ENCODE measurements at regions not wholly inside any gene's neighbourhood (a gene's known extent, or its start where the extent isn't known, plus 50 kb on each side); places are given as distances from the start of the nearest gene placed in this dataset.

DNA sequence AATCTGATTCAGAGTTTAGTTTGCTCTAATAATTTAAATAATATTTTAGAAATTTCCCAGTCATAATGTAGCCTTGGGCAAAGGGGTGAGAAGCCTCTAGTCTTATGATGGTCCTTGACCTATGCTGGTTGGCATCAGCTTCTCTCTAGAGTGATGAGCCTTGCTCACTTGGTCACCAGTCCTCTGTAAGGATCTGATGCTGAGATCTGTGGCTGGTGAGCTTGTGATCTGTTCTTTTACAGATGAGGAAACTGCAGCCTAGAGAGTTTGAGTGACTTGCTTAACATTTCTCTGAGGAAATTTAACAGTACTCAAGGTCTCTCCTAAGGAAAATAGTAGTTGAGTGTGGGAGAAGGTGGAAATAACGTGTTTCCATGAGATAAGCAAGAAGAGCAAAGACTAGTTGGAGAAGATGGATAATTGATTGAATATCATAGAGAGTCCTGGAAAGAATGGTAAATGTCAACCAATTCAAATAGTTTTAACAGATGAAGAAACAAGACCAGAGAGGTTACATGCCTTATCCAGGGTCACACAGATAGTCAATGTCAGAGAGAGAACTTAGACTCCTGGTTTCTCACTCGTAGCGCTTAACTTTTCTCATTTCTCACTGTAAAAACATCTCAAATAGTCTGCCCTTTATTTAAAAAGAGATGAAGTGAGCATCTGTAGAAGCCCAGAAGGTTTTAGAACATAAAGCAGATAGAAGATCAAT is 89.7 kb upstream of the ETV6 start:
- TF ChIP-seq GABPA (tag; conservative IDR thresholded peaks at IDR 0.05; ENCODE audit: low read depth) (no peak), ARHGAP35 (IDR thresholded peaks at IDR 0.05; ENCODE audit: partially characterized antibody) (no peak), SPI1 (IDR thresholded peaks at IDR 0.05; ENCODE audit: borderline replicate concordance, low read depth, low read length) (no peak), POLR2A (conservative IDR thresholded peaks at IDR 0.05) (no peak), ZNF354B (CRISPR knock-in tag; IDR thresholded peaks at IDR 0.05) (no peak), EP300 (IDR thresholded peaks at IDR 0.05; ENCODE audit: low read length) (no peak), NR2C2 (CRISPR knock-in tag; IDR thresholded peaks at IDR 0.05) (no peak), NR2C2 (tag; IDR thresholded peaks at IDR 0.05) (no peak)
- TF ChIP-seq, protein P1, sequence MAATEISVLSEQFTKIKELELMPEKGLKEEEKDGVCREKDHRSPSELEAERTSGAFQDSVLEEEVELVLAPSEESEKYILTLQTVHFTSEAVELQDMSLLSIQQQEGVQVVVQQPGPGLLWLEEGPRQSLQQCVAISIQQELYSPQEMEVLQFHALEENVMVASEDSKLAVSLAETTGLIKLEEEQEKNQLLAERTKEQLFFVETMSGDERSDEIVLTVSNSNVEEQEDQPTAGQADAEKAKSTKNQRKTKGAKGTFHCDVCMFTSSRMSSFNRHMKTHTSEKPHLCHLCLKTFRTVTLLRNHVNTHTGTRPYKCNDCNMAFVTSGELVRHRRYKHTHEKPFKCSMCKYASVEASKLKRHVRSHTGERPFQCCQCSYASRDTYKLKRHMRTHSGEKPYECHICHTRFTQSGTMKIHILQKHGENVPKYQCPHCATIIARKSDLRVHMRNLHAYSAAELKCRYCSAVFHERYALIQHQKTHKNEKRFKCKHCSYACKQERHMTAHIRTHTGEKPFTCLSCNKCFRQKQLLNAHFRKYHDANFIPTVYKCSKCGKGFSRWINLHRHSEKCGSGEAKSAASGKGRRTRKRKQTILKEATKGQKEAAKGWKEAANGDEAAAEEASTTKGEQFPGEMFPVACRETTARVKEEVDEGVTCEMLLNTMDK (IDR thresholded peaks at IDR 0.05; ENCODE audit: borderline replicate concordance, insufficient read depth, low read depth, low read length, poor library complexity, severe bottlenecking): no peak
- TF ChIP-seq, protein P2, sequence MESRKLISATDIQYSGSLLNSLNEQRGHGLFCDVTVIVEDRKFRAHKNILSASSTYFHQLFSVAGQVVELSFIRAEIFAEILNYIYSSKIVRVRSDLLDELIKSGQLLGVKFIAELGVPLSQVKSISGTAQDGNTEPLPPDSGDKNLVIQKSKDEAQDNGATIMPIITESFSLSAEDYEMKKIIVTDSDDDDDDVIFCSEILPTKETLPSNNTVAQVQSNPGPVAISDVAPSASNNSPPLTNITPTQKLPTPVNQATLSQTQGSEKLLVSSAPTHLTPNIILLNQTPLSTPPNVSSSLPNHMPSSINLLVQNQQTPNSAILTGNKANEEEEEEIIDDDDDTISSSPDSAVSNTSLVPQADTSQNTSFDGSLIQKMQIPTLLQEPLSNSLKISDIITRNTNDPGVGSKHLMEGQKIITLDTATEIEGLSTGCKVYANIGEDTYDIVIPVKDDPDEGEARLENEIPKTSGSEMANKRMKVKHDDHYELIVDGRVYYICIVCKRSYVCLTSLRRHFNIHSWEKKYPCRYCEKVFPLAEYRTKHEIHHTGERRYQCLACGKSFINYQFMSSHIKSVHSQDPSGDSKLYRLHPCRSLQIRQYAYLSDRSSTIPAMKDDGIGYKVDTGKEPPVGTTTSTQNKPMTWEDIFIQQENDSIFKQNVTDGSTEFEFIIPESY (CRISPR knock-in tag; IDR thresholded peaks at IDR 0.05): no peak
- TF ChIP-seq, protein P3, sequence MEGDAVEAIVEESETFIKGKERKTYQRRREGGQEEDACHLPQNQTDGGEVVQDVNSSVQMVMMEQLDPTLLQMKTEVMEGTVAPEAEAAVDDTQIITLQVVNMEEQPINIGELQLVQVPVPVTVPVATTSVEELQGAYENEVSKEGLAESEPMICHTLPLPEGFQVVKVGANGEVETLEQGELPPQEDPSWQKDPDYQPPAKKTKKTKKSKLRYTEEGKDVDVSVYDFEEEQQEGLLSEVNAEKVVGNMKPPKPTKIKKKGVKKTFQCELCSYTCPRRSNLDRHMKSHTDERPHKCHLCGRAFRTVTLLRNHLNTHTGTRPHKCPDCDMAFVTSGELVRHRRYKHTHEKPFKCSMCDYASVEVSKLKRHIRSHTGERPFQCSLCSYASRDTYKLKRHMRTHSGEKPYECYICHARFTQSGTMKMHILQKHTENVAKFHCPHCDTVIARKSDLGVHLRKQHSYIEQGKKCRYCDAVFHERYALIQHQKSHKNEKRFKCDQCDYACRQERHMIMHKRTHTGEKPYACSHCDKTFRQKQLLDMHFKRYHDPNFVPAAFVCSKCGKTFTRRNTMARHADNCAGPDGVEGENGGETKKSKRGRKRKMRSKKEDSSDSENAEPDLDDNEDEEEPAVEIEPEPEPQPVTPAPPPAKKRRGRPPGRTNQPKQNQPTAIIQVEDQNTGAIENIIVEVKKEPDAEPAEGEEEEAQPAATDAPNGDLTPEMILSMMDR (IDR thresholded peaks at IDR 0.05 in 2 of 3, conservative IDR thresholded peaks at IDR 0.05 in 1 of 3; ENCODE audit: insufficient read depth in 2 of 3, low read depth in 1 of 3, low read length in 3 of 3): no peak
- TF ChIP-seq, protein P4, sequence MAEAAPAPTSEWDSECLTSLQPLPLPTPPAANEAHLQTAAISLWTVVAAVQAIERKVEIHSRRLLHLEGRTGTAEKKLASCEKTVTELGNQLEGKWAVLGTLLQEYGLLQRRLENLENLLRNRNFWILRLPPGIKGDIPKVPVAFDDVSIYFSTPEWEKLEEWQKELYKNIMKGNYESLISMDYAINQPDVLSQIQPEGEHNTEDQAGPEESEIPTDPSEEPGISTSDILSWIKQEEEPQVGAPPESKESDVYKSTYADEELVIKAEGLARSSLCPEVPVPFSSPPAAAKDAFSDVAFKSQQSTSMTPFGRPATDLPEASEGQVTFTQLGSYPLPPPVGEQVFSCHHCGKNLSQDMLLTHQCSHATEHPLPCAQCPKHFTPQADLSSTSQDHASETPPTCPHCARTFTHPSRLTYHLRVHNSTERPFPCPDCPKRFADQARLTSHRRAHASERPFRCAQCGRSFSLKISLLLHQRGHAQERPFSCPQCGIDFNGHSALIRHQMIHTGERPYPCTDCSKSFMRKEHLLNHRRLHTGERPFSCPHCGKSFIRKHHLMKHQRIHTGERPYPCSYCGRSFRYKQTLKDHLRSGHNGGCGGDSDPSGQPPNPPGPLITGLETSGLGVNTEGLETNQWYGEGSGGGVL (CRISPR knock-in tag; IDR thresholded peaks at IDR 0.05): no peak
- TF ChIP-seq, protein P5, sequence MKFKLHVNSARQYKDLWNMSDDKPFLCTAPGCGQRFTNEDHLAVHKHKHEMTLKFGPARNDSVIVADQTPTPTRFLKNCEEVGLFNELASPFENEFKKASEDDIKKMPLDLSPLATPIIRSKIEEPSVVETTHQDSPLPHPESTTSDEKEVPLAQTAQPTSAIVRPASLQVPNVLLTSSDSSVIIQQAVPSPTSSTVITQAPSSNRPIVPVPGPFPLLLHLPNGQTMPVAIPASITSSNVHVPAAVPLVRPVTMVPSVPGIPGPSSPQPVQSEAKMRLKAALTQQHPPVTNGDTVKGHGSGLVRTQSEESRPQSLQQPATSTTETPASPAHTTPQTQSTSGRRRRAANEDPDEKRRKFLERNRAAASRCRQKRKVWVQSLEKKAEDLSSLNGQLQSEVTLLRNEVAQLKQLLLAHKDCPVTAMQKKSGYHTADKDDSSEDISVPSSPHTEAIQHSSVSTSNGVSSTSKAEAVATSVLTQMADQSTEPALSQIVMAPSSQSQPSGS (CRISPR knock-in tag; IDR thresholded peaks at IDR 0.05): no peak

All from K562 (cell line).